HG03457 (cell line): ENCODE measurements at regions not wholly inside any gene's neighbourhood (a gene's known extent, or its start where the extent isn't known, plus 50 kb on each side); places are given as distances from the start of the nearest gene placed in this dataset.
"Not testable (repeated sequence)": the region's sequence is repeated elsewhere in the genome, so short reads cannot be mapped to it uniquely, and the experiment has no call there.

Experiments used
- ATAC-seq: cut with Tn5 transposase; IDR thresholded peaks from one replicate; pipeline ENCODE4 v1.9.1; 2021; ENCODE audit warnings: moderate number of reproducible peaks; ENCODE audit not compliant: unreplicated experiment

GRCh38 chr6:105884426-105884825 is 201.7 kb upstream of the PRDM1 start:
- ATAC-seq, result no peak

GRCh38 chr6:105884011-105884410 is 202.1 kb upstream of the PRDM1 start:
- ATAC-seq, result no peak

GRCh38 chr6:105882828-105883227 is 203.3 kb upstream of the PRDM1 start:
- ATAC-seq, result no peak

- ATAC-seq, result no peak
These were observed 203.9 kb upstream of the PRDM1 start for GRCh38 chr6:105882121-105882803.

GRCh38 chr6:105881608-105882007 is 204.5 kb upstream of the PRDM1 start:
- no peak for ATAC-seq

GRCh38 chr6:105880030-105880492 is 206.1 kb upstream of the PRDM1 start:
- ATAC-seq, result no peak

GRCh38 chr6:105879146-105879545 is 207.0 kb upstream of the PRDM1 start:
- ATAC-seq, result no peak

- no peak for ATAC-seq
These were observed 210.0 kb upstream of the PRDM1 start for GRCh38 chr6:105875974-105876640.

GRCh38 chr6:105874835-105875626 is 211.1 kb upstream of the PRDM1 start:
- ATAC-seq, result no peak

GRCh38 chr6:105873799-105874198 is 212.3 kb upstream of the PRDM1 start:
- no peak for ATAC-seq

- no peak for ATAC-seq
These were observed 212.9 kb upstream of the PRDM1 start for GRCh38 chr6:105873211-105873704.

- no peak for ATAC-seq
These were observed 213.9 kb upstream of the PRDM1 start for GRCh38 chr6:105872249-105872648.

GRCh38 chr6:105871542-105871941 is 214.6 kb upstream of the PRDM1 start:
- no peak for ATAC-seq

- ATAC-seq, result no peak
These were observed 216.2 kb upstream of the PRDM1 start for GRCh38 chr6:105869835-105870440.

- ATAC-seq, result no peak
These were observed 217.2 kb upstream of the PRDM1 start for GRCh38 chr6:105868823-105869460.

- ATAC-seq, result no peak
These were observed 218.3 kb upstream of the PRDM1 start for GRCh38 chr6:105867821-105868220.

GRCh38 chr6:105867277-105867676 is 218.9 kb upstream of the PRDM1 start:
- ATAC-seq, result no peak

- ATAC-seq, result no peak
These were observed 223.1 kb upstream of the PRDM1 start for GRCh38 chr6:105862936-105863607.

- ATAC-seq, result not testable (repeated sequence)
These were observed 225.2 kb upstream of the PRDM1 start for GRCh38 chr6:105860927-105861326.

- ATAC-seq, result no peak
These were observed 226.7 kb upstream of the PRDM1 start for GRCh38 chr6:105859457-105859856.
